DMS114 treated with DMSO at 0.1 percent for 48 hours (cell line): ENCODE measurements at regions not wholly inside any gene's neighbourhood (a gene's known extent, or its start where the extent isn't known, plus 50 kb on each side); places are given as distances from the start of the nearest gene placed in this dataset.

ENCODE experiments used
- DNase-seq: peaks from one replicate; lab custom pipeline; 2025; ENCODE audit not compliant: unreplicated experiment; lab: John Stamatoyannopoulos, UW

- no peak for DNase-seq
Measured at GRCh38 chr20:24339210-24339641, 130.2 kb upstream of the SYNDIG1 start.

- no peak for DNase-seq
Measured at GRCh38 chr20:24337551-24337950, 131.9 kb upstream of the SYNDIG1 start.

- no peak for DNase-seq
Measured at GRCh38 chr20:24337069-24337468, 132.4 kb upstream of the SYNDIG1 start.

- no peak for DNase-seq
Measured at GRCh38 chr20:24334830-24335229, 134.6 kb upstream of the SYNDIG1 start.

GRCh38 chr20:24332956-24333355, 136.5 kb upstream of the SYNDIG1 start:
- no peak for DNase-seq

GRCh38 chr20:24331939-24332338, 137.5 kb upstream of the SYNDIG1 start:
- no peak for DNase-seq

- no peak for DNase-seq
Measured at GRCh38 chr20:24328901-24329300, 140.5 kb upstream of the SYNDIG1 start.

GRCh38 chr20:24321973-24322372, 147.5 kb upstream of the SYNDIG1 start:
- DNase-seq, result no peak

GRCh38 chr20:24318569-24319352, 150.7 kb upstream of the SYNDIG1 start:
- no peak for DNase-seq

- no peak for DNase-seq
Measured at GRCh38 chr20:24317224-24317623, 152.2 kb upstream of the SYNDIG1 start.

GRCh38 chr20:24316731-24317130, 152.7 kb upstream of the SYNDIG1 start:
- no peak for DNase-seq

GRCh38 chr20:24314053-24314452, 155.4 kb upstream of the SYNDIG1 start:
- no peak for DNase-seq

GRCh38 chr20:24309596-24309995, 159.8 kb upstream of the SYNDIG1 start:
- no peak for DNase-seq

- no peak for DNase-seq
Measured at GRCh38 chr20:24305371-24305770, 164.1 kb upstream of the SYNDIG1 start.

- no peak for DNase-seq
Measured at GRCh38 chr20:24304291-24304690, 165.1 kb upstream of the SYNDIG1 start.

- DNase-seq, result no peak
Measured at GRCh38 chr20:24303393-24304170, 165.8 kb upstream of the SYNDIG1 start.

GRCh38 chr20:24297993-24298392, 171.4 kb upstream of the SYNDIG1 start:
- DNase-seq, result no peak

GRCh38 chr20:24296477-24297261, 172.8 kb upstream of the SYNDIG1 start:
- DNase-seq, result no peak

GRCh38 chr20:24291014-24291413, 178.4 kb upstream of the SYNDIG1 start:
- no peak for DNase-seq

- no peak for DNase-seq
Measured at GRCh38 chr20:24289737-24290481, 179.5 kb upstream of the SYNDIG1 start.

GRCh38 chr20:24283186-24283585, 186.2 kb upstream of the SYNDIG1 start:
- no peak for DNase-seq
